ENCODE measurements at regions not wholly inside any gene's neighbourhood (a gene's known extent, or its start where the extent isn't known, plus 50 kb on each side); places are given as distances from the start of the nearest gene placed in this dataset.

GRCh38 chr16:62205459-62205858 lies 169.2 kb upstream of the CDH8 start:
- TF ChIP-seq, protein P1, sequence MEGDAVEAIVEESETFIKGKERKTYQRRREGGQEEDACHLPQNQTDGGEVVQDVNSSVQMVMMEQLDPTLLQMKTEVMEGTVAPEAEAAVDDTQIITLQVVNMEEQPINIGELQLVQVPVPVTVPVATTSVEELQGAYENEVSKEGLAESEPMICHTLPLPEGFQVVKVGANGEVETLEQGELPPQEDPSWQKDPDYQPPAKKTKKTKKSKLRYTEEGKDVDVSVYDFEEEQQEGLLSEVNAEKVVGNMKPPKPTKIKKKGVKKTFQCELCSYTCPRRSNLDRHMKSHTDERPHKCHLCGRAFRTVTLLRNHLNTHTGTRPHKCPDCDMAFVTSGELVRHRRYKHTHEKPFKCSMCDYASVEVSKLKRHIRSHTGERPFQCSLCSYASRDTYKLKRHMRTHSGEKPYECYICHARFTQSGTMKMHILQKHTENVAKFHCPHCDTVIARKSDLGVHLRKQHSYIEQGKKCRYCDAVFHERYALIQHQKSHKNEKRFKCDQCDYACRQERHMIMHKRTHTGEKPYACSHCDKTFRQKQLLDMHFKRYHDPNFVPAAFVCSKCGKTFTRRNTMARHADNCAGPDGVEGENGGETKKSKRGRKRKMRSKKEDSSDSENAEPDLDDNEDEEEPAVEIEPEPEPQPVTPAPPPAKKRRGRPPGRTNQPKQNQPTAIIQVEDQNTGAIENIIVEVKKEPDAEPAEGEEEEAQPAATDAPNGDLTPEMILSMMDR (IDR thresholded peaks at IDR 0.05), result no peak
- no peak for TF ChIP-seq POLR2A (IDR thresholded peaks at IDR 0.05)

Data from testis (tissue), 2 donors.